CD14-positive monocyte (primary cell): ENCODE measurements at regions not wholly inside any gene's neighbourhood (a gene's known extent, or its start where the extent isn't known, plus 50 kb on each side); places are given as distances from the start of the nearest gene placed in this dataset.

Source experiments
- DNase-seq, 3 donors: peaks; one replicate each; pipeline ENCODE4 v3.0.0-alpha.2; 2011 to 2022
- H2AFZ ChIP-seq: 2 replicates; pipeline ENCODE4 v1.6.0; 2012; ENCODE audit warnings: mild to moderate bottlenecking, low read depth, low read length, inconsistent platforms; ENCODE audit not compliant: insufficient read depth, poor library complexity, severe bottlenecking
- H3K27ac ChIP-seq, 2 donors: 1 replicate in 1 of 2; 2 replicates in 1 of 2; pipeline ENCODE4 v1.5.1; 2012 to 2013; ENCODE audit warnings: low read length in 2 of 2, control low read depth in 1 of 2, inconsistent platforms in 1 of 2, low read depth in 1 of 2, mild to moderate bottlenecking in 1 of 2
- H3K27me3 ChIP-seq, 2 donors: one replicate each; pipeline versions ENCODE4 v1.6.0 to v1.6.1; 2011 to 2013; ENCODE audit warnings: low read length in 2 of 2; ENCODE audit not compliant: control insufficient read depth in 2 of 2, insufficient read depth in 2 of 2
- H3K36me3 ChIP-seq, 2 donors: replicated peaks in 1 of 2; 1 replicate in 1 of 2; 2 replicates in 1 of 2; pipeline versions ENCODE4 v1.5.1 to v1.6.1; 2012 to 2013; ENCODE audit warnings: low read length in 2 of 2, control low read depth in 1 of 2, inconsistent platforms in 1 of 2, mild to moderate bottlenecking in 1 of 2; ENCODE audit not compliant: insufficient read depth in 2 of 2, control insufficient read depth in 1 of 2
- H3K4me1 ChIP-seq, 2 donors: 1 replicate in 1 of 2; 2 replicates in 1 of 2; pipeline versions ENCODE4 v1.5.1 to v1.6.1; 2012 to 2013; ENCODE audit warnings: low read length in 2 of 2, control low read depth in 1 of 2, inconsistent platforms in 1 of 2, mild to moderate bottlenecking in 1 of 2, moderate library complexity in 1 of 2; ENCODE audit not compliant: insufficient read depth in 2 of 2, control insufficient read depth in 1 of 2
- H3K4me2 ChIP-seq: replicated peaks from 2 replicates; pipeline ENCODE3; 2012; ENCODE audit warnings: low read length, moderate library complexity, mild to moderate bottlenecking; ENCODE audit not compliant: poor library complexity, severe bottlenecking; ENCODE audit errors: extremely low read depth
- H3K4me3 ChIP-seq, 3 experiments: fragments of 200-600 bp in 1 of 3; sonication (generic) in 1 of 3; replicated peaks in 1 of 3; 1 replicate in 2 of 3; 2 replicates in 1 of 3; pipeline ENCODE4 v1.5.1; 2011 to 2013; ENCODE audit warnings: low read length in 3 of 3, mild to moderate bottlenecking in 3 of 3, control low read depth in 2 of 3, low read depth in 2 of 3, inconsistent platforms in 1 of 3, moderate library complexity in 1 of 3
- H3K79me2 ChIP-seq: 2 replicates; pipeline ENCODE4 v1.6.0; 2012; ENCODE audit warnings: mild to moderate bottlenecking, control low read depth, inconsistent platforms, low read length, moderate library complexity; ENCODE audit not compliant: insufficient read depth
- H3K9ac ChIP-seq: 2 replicates; pipeline ENCODE4 v1.6.0; 2017; ENCODE audit warnings: low read length, mild to moderate bottlenecking; ENCODE audit not compliant: insufficient read depth, poor library complexity, severe bottlenecking
- H3K9me3 ChIP-seq, 2 donors: replicated peaks in 1 of 2; 1 replicate in 1 of 2; 2 replicates in 1 of 2; pipeline versions ENCODE4 v1.5.1 to v1.6.1; 2012 to 2013; ENCODE audit warnings: low read length in 2 of 2, control low read depth in 1 of 2; ENCODE audit not compliant: control insufficient read depth in 1 of 2, insufficient read depth in 1 of 2
- H4K20me1 ChIP-seq: 2 replicates; pipeline ENCODE4 v1.6.0; 2012; ENCODE audit warnings: mild to moderate bottlenecking, low read length, control low read depth, moderate library complexity; ENCODE audit not compliant: insufficient read depth
- H3K27ac Mint-ChIP-seq, 7 donors: one replicate each; pipeline ENCODE4 v1.8.0; 2020; ENCODE audit warnings: mild to moderate bottlenecking in 7 of 7, mixed read lengths in 7 of 7, moderate library complexity in 6 of 7, inconsistent platforms in 2 of 7
- H3K27me3 Mint-ChIP-seq, 3 donors: one replicate each; pipeline ENCODE4 v1.8.0; 2021 to 2022; ENCODE audit warnings: low read depth in 3 of 3, mild to moderate bottlenecking in 3 of 3, mixed read lengths in 3 of 3, moderate library complexity in 3 of 3, inconsistent platforms in 1 of 3
- H3K36me3 Mint-ChIP-seq, 2 donors: one replicate each; pipeline ENCODE4 v1.8.0; 2020; ENCODE audit warnings: mixed read lengths in 2 of 2, inconsistent platforms in 1 of 2, mild to moderate bottlenecking in 1 of 2
- H3K4me1 Mint-ChIP-seq: one replicate; pipeline ENCODE4 v1.8.0; 2020; ENCODE audit warnings: mild to moderate bottlenecking, mixed read lengths
- H3K4me3 Mint-ChIP-seq, 2 donors: one replicate each; pipeline ENCODE4 v1.8.0; 2020; ENCODE audit warnings: mild to moderate bottlenecking in 2 of 2, mixed read lengths in 2 of 2, moderate library complexity in 1 of 2
- H3K9me3 Mint-ChIP-seq, 7 donors: one replicate each; pipeline ENCODE4 v1.8.0; 2020 to 2022; ENCODE audit warnings: mixed read lengths in 7 of 7, mild to moderate bottlenecking in 6 of 7, moderate library complexity in 6 of 7, inconsistent platforms in 2 of 7
- CTCF ChIP-seq: fragments of 200-600 bp; IDR thresholded peaks from one replicate; pipeline ENCODE4 v1.8.0; 2022; ENCODE audit warnings: antibody characterized with exemption, mild to moderate bottlenecking
- WGBS: methylation state at CpG from one replicate; pipeline ENCODE4 v1.1.5; 2013; ENCODE audit warnings: missing lambda C conversion rate; ENCODE audit not compliant: insufficient coverage; 5-methylcytosine and 5-hydroxymethylcytosine counted together
- intact Hi-C, 2 donors: fragments of 100-400 bp; cut with micrococcal nuclease; formaldehyde crosslinking; loops; one replicate each; pipeline versions ENCODE4 v1.15.0 to v1.15.1; 2023

DNA sequence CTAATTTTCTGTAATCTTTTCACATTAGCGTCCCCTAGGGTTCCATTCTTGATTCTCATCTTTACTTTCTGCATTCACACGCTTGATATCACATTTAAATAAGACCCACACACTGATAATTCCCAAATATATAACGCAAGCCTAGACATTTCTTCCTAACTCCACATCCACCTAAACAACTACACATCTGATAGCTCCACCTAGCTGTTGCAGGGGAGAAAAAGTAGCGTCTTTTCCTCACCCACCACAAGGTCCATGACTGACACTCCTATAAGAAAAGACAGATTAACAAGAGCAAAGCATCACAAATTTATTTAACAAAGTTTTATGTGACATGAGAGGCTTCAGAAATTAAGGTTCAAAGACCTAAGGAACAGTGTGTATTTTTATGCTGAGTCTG lies 862.2 kb upstream of the DDX18 start:
- Histone ChIP-seq H3K79me2 (no peaks in the 10 kb centered on the region), H3K4me2 (no peak overlapping the region), H3K27me3 (no peaks in the 10 kb centered on the region), H3K9ac (no peak overlapping the region), H3K36me3 (no peaks in the 10 kb centered on the region), H3K4me3 (no peak overlapping the region), H3K27ac (no peak overlapping the region), H4K20me1 (no peaks in the 10 kb centered on the region), H2AFZ (no peak overlapping the region), H3K9me3 (peaks cover 9 to 14% of the 10 kb centered on the region in 2 donors), H3K4me1 (no peaks in the 10 kb centered on the region)
- no peaks in the 10 kb centered on the region for H3K4me1 Mint-ChIP-seq
- WGBS, result 32% methylated on average over 3 of the region's 4 CpGs
- no peak for DNase-seq
- no peak overlapping the region for H3K4me3 Mint-ChIP-seq
- H3K27ac Mint-ChIP-seq, result no peak overlapping the region
- no peaks in the 10 kb centered on the region for H3K36me3 Mint-ChIP-seq
- H3K9me3 Mint-ChIP-seq, result peaks cover 0 to 18% (median 2%) of the 10 kb centered on the region in 7 donors
- intact Hi-C loops, result no loop called here
- TF ChIP-seq CTCF, result no peak
- peaks cover 0 to 1% (median 0%) of the 10 kb centered on the region in 3 donors for H3K27me3 Mint-ChIP-seq

DNA sequence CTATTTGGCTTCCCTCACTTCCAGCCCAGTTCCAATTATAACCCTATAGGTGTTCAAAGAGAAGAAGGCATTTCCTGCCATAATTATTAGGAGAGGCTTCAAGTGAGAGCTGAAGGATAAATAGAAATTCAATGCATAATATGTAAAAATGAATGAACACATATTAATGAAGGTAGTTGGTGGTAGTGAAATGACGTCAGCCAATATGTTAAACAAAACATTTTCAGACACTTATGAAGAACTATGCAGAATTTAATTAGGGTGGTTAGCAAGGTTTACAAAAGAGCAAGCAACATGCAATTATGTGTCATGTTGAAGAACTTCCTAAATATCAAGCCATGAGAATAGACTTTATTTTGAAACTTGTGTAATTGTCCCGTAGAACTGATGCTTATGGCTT lies 858.8 kb upstream of the DDX18 start:
- Mint-ChIP-seq H3K4me3 (no peak overlapping the region), H3K9me3 (peaks cover 0 to 14% (median 3%) of the 10 kb centered on the region in 7 donors), H3K27me3 (peaks cover 0 to 1% (median 0%) of the 10 kb centered on the region in 3 donors), H3K4me1 (no peaks in the 10 kb centered on the region), H3K36me3 (no peaks in the 10 kb centered on the region), H3K27ac (no peak overlapping the region)
- no peak for DNase-seq
- no peaks in the 10 kb centered on the region for H3K36me3 ChIP-seq
- no peak overlapping the region for H3K4me3 ChIP-seq
- peaks cover 6 to 14% of the 10 kb centered on the region in 2 donors for H3K9me3 ChIP-seq
- H3K4me2 ChIP-seq, result no peak overlapping the region
- H3K27ac ChIP-seq, result no peak overlapping the region
- no peaks in the 10 kb centered on the region for H3K4me1 ChIP-seq
- no peak overlapping the region for H3K9ac ChIP-seq
- no peaks in the 10 kb centered on the region for H3K27me3 ChIP-seq
- H3K79me2 ChIP-seq, result no peaks in the 10 kb centered on the region
- intact Hi-C loops, result no loop called here
- no peak for TF ChIP-seq CTCF
- no peak overlapping the region for H2AFZ ChIP-seq
- no CpG with 5 or more reads among the region's 2 CpGs for WGBS
- no peaks in the 10 kb centered on the region for H4K20me1 ChIP-seq
